Stimulated activated effector memory CD8-positive, alpha-beta T cell treated with anti-CD3 and anti-CD28 coated beads, Interleukin-12 subunit alpha, Interleukin-12 subunit beta, amount 100 ng/mL, for 72 hours (primary cell): ENCODE measurements at regions not wholly inside any gene's neighbourhood (a gene's known extent, or its start where the extent isn't known, plus 50 kb on each side); places are given as distances from the start of the nearest gene placed in this dataset.
A peak's percentile ranks its signal among the peaks of the same experiment; 100 is the strongest.

Experiments
- ATAC-seq: fragments of 150-1000 bp; cut with Tn5 transposase; 2 replicates; pipeline ENCODE4 v1.10.0; 2021
- DNase-seq, 2 donors: peaks; one replicate each; pipeline ENCODE4 v3.0.0; 2021 to 2022; ENCODE audit warnings: low spot score in 2 of 2
- H3K27ac Mint-ChIP-seq: one replicate; pipeline ENCODE4 v1.8.0; 2022; ENCODE audit warnings: mild to moderate bottlenecking, mixed read lengths
- H3K36me3 Mint-ChIP-seq: one replicate; pipeline ENCODE4 v1.8.0; 2022; ENCODE audit warnings: mild to moderate bottlenecking, mixed read lengths
- H3K4me1 Mint-ChIP-seq: one replicate; pipeline ENCODE4 v1.8.0; 2022; ENCODE audit warnings: mixed read lengths
- H3K4me3 Mint-ChIP-seq: one replicate; pipeline ENCODE4 v1.8.0; 2022; ENCODE audit warnings: mild to moderate bottlenecking, mixed read lengths
- H3K9me3 Mint-ChIP-seq: one replicate; pipeline ENCODE4 v1.8.0; 2022; ENCODE audit warnings: mixed read lengths

DNA sequence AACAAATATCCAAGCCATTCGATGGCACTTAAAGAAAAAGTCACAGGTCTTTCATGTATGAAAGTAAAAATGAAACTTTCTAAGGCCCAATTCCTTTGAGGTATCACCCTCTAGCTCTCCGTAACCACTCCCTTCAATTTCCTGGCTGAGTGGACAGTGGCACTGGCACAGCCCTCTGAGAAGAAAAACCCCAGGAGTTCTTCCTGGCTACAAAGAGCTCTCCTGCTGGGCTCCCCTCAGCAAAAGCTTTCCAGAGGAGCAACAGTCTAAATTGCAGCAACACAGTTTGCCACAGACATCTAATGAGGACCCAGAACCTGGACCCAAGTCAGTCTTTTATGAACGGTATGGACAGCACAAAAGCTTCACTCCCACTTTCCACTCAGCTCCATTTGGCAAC is 71.8 kb downstream of the FUNDC1 start:
- no peak for DNase-seq
- no peak overlapping the region for H3K27ac Mint-ChIP-seq
- H3K9me3 Mint-ChIP-seq, result no peaks in the 10 kb centered on the region
- no peaks in the 10 kb centered on the region for H3K4me1 Mint-ChIP-seq
- H3K36me3 Mint-ChIP-seq, result no peaks in the 10 kb centered on the region
- no peak overlapping the region for H3K4me3 Mint-ChIP-seq
- ATAC-seq, result no peak

- H3K27ac Mint-ChIP-seq, result no peak overlapping the region
- no peaks in the 10 kb centered on the region for H3K9me3 Mint-ChIP-seq
- DNase-seq, result no peak
- no peaks in the 10 kb centered on the region for H3K4me1 Mint-ChIP-seq
- no peaks in the 10 kb centered on the region for H3K36me3 Mint-ChIP-seq
- ATAC-seq, result no peak
- H3K4me3 Mint-ChIP-seq, result no peak overlapping the region
These were observed 79.8 kb downstream of the FUNDC1 start for GRCh38 chrX:44462850-44463249.

- ATAC-seq (no peak), DNase-seq (no peak)
- H3K4me1 Mint-ChIP-seq, result no peaks in the 10 kb centered on the region
- H3K27ac Mint-ChIP-seq, result no peak overlapping the region
- H3K4me3 Mint-ChIP-seq, result no peak overlapping the region
- no peaks in the 10 kb centered on the region for H3K36me3 Mint-ChIP-seq
- H3K9me3 Mint-ChIP-seq, result no peaks in the 10 kb centered on the region
These were observed 83.2 kb downstream of the FUNDC1 start for GRCh38 chrX:44459501-44459900.

GRCh38 chrX:44456685-44457084 is 86.0 kb downstream of the FUNDC1 start:
- Mint-ChIP-seq H3K36me3 (no peaks in the 10 kb centered on the region), H3K9me3 (no peaks in the 10 kb centered on the region), H3K27ac (no peak overlapping the region), H3K4me1 (no peaks in the 10 kb centered on the region), H3K4me3 (no peak overlapping the region)
- ATAC-seq (no peak), DNase-seq (no peak)

DNA sequence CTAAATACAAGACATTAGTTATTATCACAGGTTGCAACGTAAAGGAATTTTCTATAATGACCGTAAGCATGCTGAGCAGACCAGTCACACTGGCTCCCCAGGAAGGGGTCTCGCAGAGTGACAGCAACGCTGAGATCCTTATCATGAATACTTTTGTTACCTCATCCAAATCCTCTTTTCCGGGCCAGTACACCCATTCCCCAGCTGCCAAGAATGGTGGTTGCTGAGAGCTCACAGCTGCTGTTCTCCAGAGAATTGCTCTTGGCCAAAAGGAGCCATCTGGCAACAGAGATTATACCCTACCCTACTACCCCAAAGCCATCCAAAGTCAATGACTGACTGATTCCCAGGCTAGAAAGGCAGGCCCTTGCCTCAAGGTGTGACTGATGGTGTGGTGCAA is 91.6 kb downstream of the FUNDC1 start:
- H3K4me3 Mint-ChIP-seq, result no peak overlapping the region
- no peak for DNase-seq
- H3K36me3 Mint-ChIP-seq, result no peaks in the 10 kb centered on the region
- no peak overlapping the region for H3K27ac Mint-ChIP-seq
- no peaks in the 10 kb centered on the region for H3K4me1 Mint-ChIP-seq
- H3K9me3 Mint-ChIP-seq, result no peaks in the 10 kb centered on the region
- ATAC-seq, result no peak

DNA sequence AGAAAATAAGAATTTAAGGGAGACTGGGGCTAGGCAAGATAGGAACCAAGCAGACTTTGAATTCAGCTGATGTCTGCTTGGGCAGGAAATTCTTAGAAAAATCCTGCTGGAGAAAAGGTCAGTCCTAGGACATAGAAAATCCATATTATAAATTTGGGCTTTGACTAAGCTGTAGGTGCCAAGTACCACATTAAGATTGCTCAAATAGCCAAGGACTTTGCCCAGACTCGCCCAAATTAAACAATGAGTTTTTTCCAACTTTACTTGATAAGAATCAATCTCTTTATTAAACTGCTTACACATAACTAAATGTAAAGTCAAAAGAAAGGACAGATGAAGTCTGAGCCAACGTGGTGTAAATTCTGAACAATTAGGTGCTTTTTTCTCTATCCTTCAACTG is 95.4 kb downstream of the FUNDC1 start:
- H3K4me3 Mint-ChIP-seq, result no peak overlapping the region

DNA sequence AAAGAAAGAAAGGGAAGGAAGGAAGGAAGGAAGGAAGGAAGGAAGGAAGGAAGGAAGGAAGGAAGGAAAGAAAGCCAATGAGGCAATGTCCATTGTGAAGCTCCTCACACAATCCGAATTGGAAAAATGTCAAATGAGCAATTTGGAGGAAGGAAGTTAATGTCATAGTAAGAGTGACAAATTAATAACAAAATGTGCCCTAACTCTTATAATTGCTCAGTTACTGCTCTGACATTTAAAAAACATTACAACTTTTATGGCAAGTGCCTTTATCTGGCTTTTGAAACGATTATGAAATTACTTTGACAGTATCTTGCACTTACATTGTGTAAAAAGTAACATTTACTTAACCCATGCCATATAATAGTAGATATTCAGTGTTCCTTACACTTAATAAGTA is 96.5 kb upstream of the EFHC2 start:
- Mint-ChIP-seq H3K9me3 (no peaks in the 10 kb centered on the region), H3K36me3 (no peaks in the 10 kb centered on the region), H3K27ac (no peak overlapping the region), H3K4me1 (no peaks in the 10 kb centered on the region), H3K4me3 (no peak overlapping the region)
- ATAC-seq (no peak), DNase-seq (no peak)

More for the DNA sequence above, 95.4 kb downstream of the FUNDC1 start:
- Mint-ChIP-seq H3K4me1 (no peaks in the 10 kb centered on the region), H3K27ac (no peak overlapping the region), H3K36me3 (no peaks in the 10 kb centered on the region), H3K9me3 (no peaks in the 10 kb centered on the region)
- no peak for ATAC-seq
- DNase-seq, result no peak

GRCh38 chrX:44439242-44439794 is 95.8 kb upstream of the EFHC2 start:
- H3K27ac Mint-ChIP-seq, result no peak overlapping the region
- DNase-seq (no peak), ATAC-seq (no peak)
- no peaks in the 10 kb centered on the region for H3K4me1 Mint-ChIP-seq
- H3K4me3 Mint-ChIP-seq, result no peak overlapping the region
- H3K9me3 Mint-ChIP-seq, result no peaks in the 10 kb centered on the region
- H3K36me3 Mint-ChIP-seq, result no peaks in the 10 kb centered on the region

DNA sequence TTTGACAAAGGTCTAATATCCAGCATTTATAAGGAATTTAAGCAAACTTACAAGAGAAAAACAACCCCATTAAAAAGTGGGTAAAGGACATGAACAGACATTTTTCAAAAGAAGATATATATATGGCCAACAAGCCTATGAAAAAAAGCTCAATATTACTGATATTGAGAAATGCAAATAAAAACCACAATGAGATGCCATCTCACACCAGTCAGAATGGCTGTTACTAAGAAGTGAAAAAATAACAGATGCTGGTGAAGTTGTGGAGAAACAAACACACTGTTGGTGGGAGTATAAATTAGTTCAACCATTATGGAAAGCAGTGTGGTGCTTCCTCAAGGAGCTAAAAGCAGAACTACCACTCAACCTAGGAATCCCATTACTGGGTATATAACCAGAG is 91.6 kb upstream of the EFHC2 start:
- no peaks in the 10 kb centered on the region for H3K9me3 Mint-ChIP-seq
- DNase-seq (no peak), ATAC-seq (peak; percentile 66)
- no peaks in the 10 kb centered on the region for H3K36me3 Mint-ChIP-seq
- H3K4me3 Mint-ChIP-seq, result no peak overlapping the region
- no peaks in the 10 kb centered on the region for H3K4me1 Mint-ChIP-seq
- no peak overlapping the region for H3K27ac Mint-ChIP-seq

GRCh38 chrX:44433556-44433955 is 90.1 kb upstream of the EFHC2 start:
- ATAC-seq, result no peak
- Mint-ChIP-seq H3K9me3 (no peaks in the 10 kb centered on the region), H3K27ac (no peak overlapping the region), H3K4me3 (no peak overlapping the region), H3K36me3 (no peaks in the 10 kb centered on the region), H3K4me1 (no peaks in the 10 kb centered on the region)
- DNase-seq, result no peak

- Mint-ChIP-seq H3K4me1 (no peaks in the 10 kb centered on the region), H3K27ac (no peak overlapping the region), H3K36me3 (no peaks in the 10 kb centered on the region), H3K9me3 (no peaks in the 10 kb centered on the region), H3K4me3 (no peak overlapping the region)
- DNase-seq (no peak), ATAC-seq (no peak)
These were observed 89.2 kb upstream of the EFHC2 start for GRCh38 chrX:44432641-44433040.

DNA sequence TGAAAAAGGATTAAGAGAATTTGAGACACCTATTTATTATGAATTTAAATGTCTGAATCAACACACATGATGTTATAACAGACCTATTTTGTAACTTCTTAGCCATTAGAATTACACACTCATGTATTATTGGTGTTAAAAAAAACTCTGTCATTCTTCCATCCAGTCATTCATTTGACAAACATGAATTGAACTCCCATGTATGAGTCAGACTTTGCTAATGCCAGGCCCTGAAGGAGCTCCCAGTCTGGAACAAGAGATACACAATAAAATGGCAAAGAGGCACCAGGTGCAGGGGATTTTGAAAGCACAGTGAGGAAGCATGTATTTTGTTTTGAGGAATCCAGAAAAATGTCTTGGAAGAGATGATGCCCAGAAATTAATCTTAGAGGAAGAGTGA is 87.7 kb upstream of the EFHC2 start:
- Mint-ChIP-seq H3K9me3 (no peaks in the 10 kb centered on the region), H3K4me3 (no peak overlapping the region), H3K27ac (no peak overlapping the region), H3K4me1 (no peaks in the 10 kb centered on the region), H3K36me3 (no peaks in the 10 kb centered on the region)
- DNase-seq, result no peak
- ATAC-seq, result no peak

GRCh38 chrX:44428989-44429627 is 85.6 kb upstream of the EFHC2 start:
- Mint-ChIP-seq H3K4me3 (no peak overlapping the region), H3K9me3 (no peaks in the 10 kb centered on the region), H3K27ac (no peak overlapping the region), H3K36me3 (no peaks in the 10 kb centered on the region), H3K4me1 (no peaks in the 10 kb centered on the region)
- ATAC-seq, result peak; percentile 93
- no peak for DNase-seq

- DNase-seq (no peak), ATAC-seq (no peak)
- no peak overlapping the region for H3K27ac Mint-ChIP-seq
- no peaks in the 10 kb centered on the region for H3K9me3 Mint-ChIP-seq
- H3K4me3 Mint-ChIP-seq, result no peak overlapping the region
- H3K4me1 Mint-ChIP-seq, result no peaks in the 10 kb centered on the region
- H3K36me3 Mint-ChIP-seq, result no peaks in the 10 kb centered on the region
These were observed 79.2 kb upstream of the EFHC2 start for GRCh38 chrX:44422631-44423030.

DNA sequence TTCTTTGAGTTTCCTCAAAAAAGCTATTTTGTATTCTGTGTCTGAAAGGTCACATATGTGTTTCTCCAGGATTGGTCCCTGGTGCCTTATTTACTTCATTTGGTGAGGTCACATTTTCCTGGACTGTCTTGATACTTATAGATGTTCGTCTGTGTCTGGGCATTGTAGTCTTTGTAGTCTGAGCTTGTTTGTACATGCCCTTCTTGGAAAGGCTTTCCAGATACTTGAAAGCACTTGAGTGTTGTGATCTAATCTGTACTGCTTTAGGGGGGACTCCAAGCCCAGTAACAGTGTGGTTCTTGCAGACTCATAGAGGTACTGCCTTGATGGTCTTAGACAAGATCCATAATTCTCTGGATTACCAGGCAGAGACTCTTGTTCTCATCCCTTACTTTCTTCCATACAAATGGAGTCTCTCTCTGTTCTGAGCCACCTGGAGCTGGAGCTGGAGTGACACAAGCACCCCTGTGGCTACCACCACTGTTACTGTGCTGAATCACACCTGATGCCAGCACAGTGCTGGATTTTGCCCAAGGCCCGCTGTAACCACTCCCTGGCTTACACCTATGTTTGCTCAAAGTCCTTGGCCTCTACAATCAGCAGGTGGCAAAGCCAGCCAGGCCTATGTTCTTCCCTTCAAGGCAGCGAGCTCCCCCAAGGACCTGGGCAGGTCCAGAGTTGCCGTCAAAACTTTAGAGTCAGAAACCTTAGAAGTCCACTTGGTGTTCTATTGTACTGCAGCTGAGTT is 72.3 kb upstream of the EFHC2 start:
- DNase-seq (no peak), ATAC-seq (no peak)
- no peak overlapping the region for H3K4me3 Mint-ChIP-seq
- no peaks in the 10 kb centered on the region for H3K36me3 Mint-ChIP-seq
- no peaks in the 10 kb centered on the region for H3K4me1 Mint-ChIP-seq
- H3K9me3 Mint-ChIP-seq, result peaks cover 6% of the 10 kb centered on the region
- no peak overlapping the region for H3K27ac Mint-ChIP-seq

DNA sequence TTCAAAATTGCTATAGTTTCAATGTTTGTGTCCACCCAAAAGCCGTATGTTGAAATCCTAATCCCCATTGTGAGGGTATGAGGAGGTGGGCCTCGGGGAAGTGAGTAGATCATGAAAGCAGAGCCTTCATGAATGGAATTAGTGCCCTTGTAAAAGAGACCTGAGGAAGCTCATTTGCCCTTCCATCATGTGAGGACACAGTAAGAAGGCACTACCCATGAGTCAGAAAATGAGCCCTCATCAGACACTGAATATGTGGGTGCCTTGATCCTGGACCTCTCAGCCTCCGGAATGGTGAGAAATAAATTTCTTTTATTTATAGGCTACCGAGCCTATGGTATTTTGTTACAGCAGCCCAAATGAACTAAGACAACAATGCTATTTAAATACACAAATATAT is 57.7 kb upstream of the EFHC2 start:
- no peaks in the 10 kb centered on the region for H3K4me1 Mint-ChIP-seq
- H3K9me3 Mint-ChIP-seq, result no peaks in the 10 kb centered on the region
- no peaks in the 10 kb centered on the region for H3K36me3 Mint-ChIP-seq
- DNase-seq, result no peak
- ATAC-seq, result no peak
- no peak overlapping the region for H3K4me3 Mint-ChIP-seq
- H3K27ac Mint-ChIP-seq, result no peak overlapping the region
